Endothelial cell of umbilical vein (primary cell): ENCODE measurements at regions not wholly inside any gene's neighbourhood (a gene's known extent, or its start where the extent isn't known, plus 50 kb on each side); places are given as distances from the start of the nearest gene placed in this dataset.

Experiments
- JUN ChIP-seq: IDR thresholded peaks from 2 replicates; pipeline ENCODE4 v1.6.1; 2011; ENCODE audit warnings: borderline replicate concordance, low read depth; ENCODE audit not compliant: insufficient read length, insufficient read depth
- MYC ChIP-seq: IDR thresholded peaks from one replicate; pipeline ENCODE4 v1.6.1; 2011; ENCODE audit warnings: mild to moderate bottlenecking, low read depth, low read length
- POLR2A ChIP-seq: IDR thresholded peaks from 2 replicates; pipeline ENCODE4 v1.6.1; 2012; ENCODE audit warnings: low read depth, mild to moderate bottlenecking, control low read depth, low read length
- POLR2AphosphoS5 ChIP-seq: IDR thresholded peaks from 2 replicates; pipeline ENCODE4 v1.6.1; 2012; ENCODE audit warnings: low read depth, mild to moderate bottlenecking, control low read depth, low read length, moderate library complexity; ENCODE audit not compliant: insufficient read depth
- TF ChIP-seq, protein P1 (sequence below), 2 donors: IDR thresholded peaks; 1 replicate in 1 of 2; 2 replicates in 1 of 2; pipeline ENCODE4 v1.5.1; 2011; ENCODE audit warnings: low read length in 2 of 2, mild to moderate bottlenecking in 2 of 2, moderate library complexity in 2 of 2, control low read depth in 1 of 2, inconsistent platforms in 1 of 2, low read depth in 1 of 2; ENCODE audit not compliant: insufficient read depth in 1 of 2; ENCODE audit errors: extremely low read depth in 1 of 2

DNA sequence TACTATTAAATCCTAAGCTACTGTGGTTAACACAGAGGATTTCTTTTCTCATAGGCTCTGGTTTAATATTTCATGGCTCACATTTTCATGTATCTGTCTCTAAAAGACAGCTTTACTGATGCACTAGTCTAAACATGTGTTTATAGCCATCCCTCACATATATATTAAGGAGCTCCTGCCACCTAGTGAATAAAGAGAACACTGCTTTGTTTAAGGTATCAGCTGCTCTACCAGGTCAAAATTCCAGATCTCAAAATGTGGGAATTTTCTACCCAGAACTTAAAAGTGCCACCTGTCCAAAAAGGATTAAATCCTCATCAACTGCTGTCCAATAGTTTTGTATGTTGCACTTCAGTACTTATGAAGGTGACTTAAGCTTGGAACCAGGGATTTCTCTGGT, 188.5 kb upstream of the TEX13C start:
- TF ChIP-seq, protein P1, sequence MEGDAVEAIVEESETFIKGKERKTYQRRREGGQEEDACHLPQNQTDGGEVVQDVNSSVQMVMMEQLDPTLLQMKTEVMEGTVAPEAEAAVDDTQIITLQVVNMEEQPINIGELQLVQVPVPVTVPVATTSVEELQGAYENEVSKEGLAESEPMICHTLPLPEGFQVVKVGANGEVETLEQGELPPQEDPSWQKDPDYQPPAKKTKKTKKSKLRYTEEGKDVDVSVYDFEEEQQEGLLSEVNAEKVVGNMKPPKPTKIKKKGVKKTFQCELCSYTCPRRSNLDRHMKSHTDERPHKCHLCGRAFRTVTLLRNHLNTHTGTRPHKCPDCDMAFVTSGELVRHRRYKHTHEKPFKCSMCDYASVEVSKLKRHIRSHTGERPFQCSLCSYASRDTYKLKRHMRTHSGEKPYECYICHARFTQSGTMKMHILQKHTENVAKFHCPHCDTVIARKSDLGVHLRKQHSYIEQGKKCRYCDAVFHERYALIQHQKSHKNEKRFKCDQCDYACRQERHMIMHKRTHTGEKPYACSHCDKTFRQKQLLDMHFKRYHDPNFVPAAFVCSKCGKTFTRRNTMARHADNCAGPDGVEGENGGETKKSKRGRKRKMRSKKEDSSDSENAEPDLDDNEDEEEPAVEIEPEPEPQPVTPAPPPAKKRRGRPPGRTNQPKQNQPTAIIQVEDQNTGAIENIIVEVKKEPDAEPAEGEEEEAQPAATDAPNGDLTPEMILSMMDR (IDR thresholded peaks at IDR 0.05; ENCODE audit: extremely low read depth in 1 of 2, insufficient read depth in 1 of 2, low read depth in 1 of 2, low read length in 2 of 2), result no peak
- TF ChIP-seq POLR2A (no peak), POLR2AphosphoS5 (no peak), JUN (no peak), MYC (no peak)
